ENCODE measurements at regions not wholly inside any gene's neighbourhood (a gene's known extent, or its start where the extent isn't known, plus 50 kb on each side); places are given as distances from the start of the nearest gene placed in this dataset.

DNA sequence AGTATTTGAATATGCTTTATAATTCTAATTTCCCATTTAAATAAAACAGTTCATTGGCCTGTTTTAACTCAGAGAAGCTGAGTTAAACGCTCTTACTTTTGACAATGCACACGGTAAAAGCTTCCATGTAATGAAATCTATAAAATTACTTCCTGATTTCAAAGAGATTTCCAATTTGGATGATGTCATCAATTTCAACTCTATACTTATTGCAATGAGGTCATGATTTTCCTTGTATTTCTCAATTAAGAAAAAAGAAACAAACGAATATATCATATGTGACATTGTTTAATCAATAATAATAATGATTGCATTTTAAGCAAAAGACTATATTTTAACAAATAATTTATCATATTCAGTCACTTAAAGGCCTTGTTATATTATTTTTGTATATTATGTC lies 926.1 kb upstream of the MANEA start:
- DNase-seq (ENCODE audit: low read depth, low spot score) = no peak
- Histone ChIP-seq H3K9me2 (ENCODE audit: insufficient read depth) (no peaks in the 10 kb centered on the region), H3K4me2 (ENCODE audit: low read length) (no peak overlapping the region), H4K20me1 (ENCODE audit: insufficient read depth) (no peaks in the 10 kb centered on the region), H3K9me3 (ENCODE audit: control insufficient read depth in 1 of 2, insufficient read depth in 1 of 2, low read depth in 1 of 2, low read length in 2 of 2) (peaks cover 0 to 8% of the 10 kb centered on the region in 2 experiments; a peak in 1 of 4 replicates), H3K27ac (ENCODE audit: low read depth, low read length) (no peak overlapping the region), H3K79me2 (ENCODE audit: insufficient read depth, low read length) (no peaks in the 10 kb centered on the region), H3K4me3 (replicated peaks in 1 of 2; ENCODE audit: low read depth in 1 of 2, low read length in 2 of 2) (no peak overlapping the region), H2AFZ (ENCODE audit: low read depth, low read length, poor library complexity, severe bottlenecking) (no peak overlapping the region), H3K27me3 (ENCODE audit: insufficient read depth, low read length) (no peaks in the 10 kb centered on the region), H3K9ac (ENCODE audit: low read length) (no peak overlapping the region), H3K4me1 (ENCODE audit: control insufficient read depth in 1 of 2, insufficient read depth in 2 of 2, low read length in 2 of 2) (no peaks in the 10 kb centered on the region), H3K36me3 (ENCODE audit: control insufficient read depth in 1 of 2, insufficient read depth in 2 of 2, low read length in 2 of 2) (no peaks in the 10 kb centered on the region)
- ChIA-PET POLR2A (no interaction called here), RAD21 (ENCODE audit: low non-redundant PET in 1 of 2, low total read pairs in 2 of 2, uncharacterized antibody in 2 of 2, unreplicated experiment in 2 of 2) (no interaction called here), CTCF (no interaction called here)
- intact Hi-C loops (cut with micrococcal nuclease) = no loop called here
- BruUV-seq (replicated peaks) = no TSS peak
- TF ChIP-seq ZNF274 (IDR thresholded peaks at IDR 0.05; ENCODE audit: low read depth, low read length) = no peak
- TF ChIP-seq EZH2 (IDR thresholded peaks at IDR 0.05) = no peak
- TF ChIP-seq POLR2A (IDR thresholded peaks at IDR 0.05; ENCODE audit: borderline replicate concordance, extremely low read depth, insufficient read depth, insufficient read length) = no peak
- TF ChIP-seq SIN3A (IDR thresholded peaks at IDR 0.05; ENCODE audit: low read depth) = no peak
- TF ChIP-seq TCF7L2 (IDR thresholded peaks at IDR 0.05; ENCODE audit: borderline replicate concordance, extremely low read depth, insufficient read depth, insufficient read length) = no peak
- TF ChIP-seq, protein P1, sequence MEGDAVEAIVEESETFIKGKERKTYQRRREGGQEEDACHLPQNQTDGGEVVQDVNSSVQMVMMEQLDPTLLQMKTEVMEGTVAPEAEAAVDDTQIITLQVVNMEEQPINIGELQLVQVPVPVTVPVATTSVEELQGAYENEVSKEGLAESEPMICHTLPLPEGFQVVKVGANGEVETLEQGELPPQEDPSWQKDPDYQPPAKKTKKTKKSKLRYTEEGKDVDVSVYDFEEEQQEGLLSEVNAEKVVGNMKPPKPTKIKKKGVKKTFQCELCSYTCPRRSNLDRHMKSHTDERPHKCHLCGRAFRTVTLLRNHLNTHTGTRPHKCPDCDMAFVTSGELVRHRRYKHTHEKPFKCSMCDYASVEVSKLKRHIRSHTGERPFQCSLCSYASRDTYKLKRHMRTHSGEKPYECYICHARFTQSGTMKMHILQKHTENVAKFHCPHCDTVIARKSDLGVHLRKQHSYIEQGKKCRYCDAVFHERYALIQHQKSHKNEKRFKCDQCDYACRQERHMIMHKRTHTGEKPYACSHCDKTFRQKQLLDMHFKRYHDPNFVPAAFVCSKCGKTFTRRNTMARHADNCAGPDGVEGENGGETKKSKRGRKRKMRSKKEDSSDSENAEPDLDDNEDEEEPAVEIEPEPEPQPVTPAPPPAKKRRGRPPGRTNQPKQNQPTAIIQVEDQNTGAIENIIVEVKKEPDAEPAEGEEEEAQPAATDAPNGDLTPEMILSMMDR (IDR thresholded peaks at IDR 0.05 in 2 of 3, conservative IDR thresholded peaks at IDR 0.05 in 1 of 3; ENCODE audit: borderline replicate concordance in 1 of 3, insufficient read depth in 1 of 3, low read depth in 2 of 3, low read length in 2 of 3) = no peak
- no peak for TF ChIP-seq JUND (IDR thresholded peaks at IDR 0.05)
- no peak for TF ChIP-seq EZH2phosphoT487 (IDR thresholded peaks at IDR 0.05; ENCODE audit: borderline replicate concordance)
- no peak for TF ChIP-seq ELF1 (IDR thresholded peaks at IDR 0.05; ENCODE audit: borderline replicate concordance, low read depth)
- no peak for TF ChIP-seq POLR2AphosphoS5 (IDR thresholded peaks at IDR 0.05; ENCODE audit: low read depth, low read length)
- ATAC-seq = no peak

All from HCT116 (cell line).